Suprapubic skin (tissue), 4 donors: ENCODE measurements at regions not wholly inside any gene's neighbourhood (a gene's known extent, or its start where the extent isn't known, plus 50 kb on each side); places are given as distances from the start of the nearest gene placed in this dataset.

ENCODE experiments used
- DNase-seq, 2 donors: peaks; one replicate each; pipeline ENCODE4 v3.0.0-alpha.2; 2019; ENCODE audit warnings: low spot score in 2 of 2
- H3K27ac ChIP-seq: fragments of 200-600 bp; sonication (generic); one replicate; pipeline ENCODE4 v1.5.1; 2019
- H3K27me3 ChIP-seq: fragments of 200-600 bp; sonication (generic); one replicate; pipeline ENCODE4 v1.5.1; 2019
- H3K36me3 ChIP-seq: fragments of 200-600 bp; sonication (generic); one replicate; pipeline ENCODE4 v1.5.1; 2019
- H3K4me1 ChIP-seq: fragments of 200-600 bp; sonication (generic); one replicate; pipeline ENCODE4 v1.5.1; 2019
- H3K4me3 ChIP-seq: fragments of 200-600 bp; sonication (generic); one replicate; pipeline ENCODE4 v1.5.1; 2019; ENCODE audit warnings: mild to moderate bottlenecking
- H3K9me3 ChIP-seq: fragments of 200-600 bp; sonication (generic); one replicate; pipeline ENCODE4 v1.5.1; 2019
- CTCF ChIP-seq, 2 donors: fragments of 200-600 bp in 1 of 2; fragments of 450-650 bp in 1 of 2; sonication (generic) in 1 of 2; IDR thresholded peaks; one replicate each; pipeline ENCODE4 v1.5.1; 2016 to 2019; ENCODE audit warnings: antibody characterized with exemption in 2 of 2, mild to moderate bottlenecking in 1 of 2, moderate library complexity in 1 of 2
- EP300 ChIP-seq: sonication (generic); formaldehyde crosslinking; IDR thresholded peaks from one replicate; pipeline ENCODE4 v1.6.1; 2017; ENCODE audit warnings: antibody characterized with exemption
- POLR2A ChIP-seq, 2 donors: fragments of 450-650 bp; IDR thresholded peaks; one replicate each; pipeline ENCODE4 v1.6.1; 2017; ENCODE audit warnings: antibody characterized with exemption in 2 of 2, mild to moderate bottlenecking in 2 of 2, moderate library complexity in 2 of 2
- POLR2AphosphoS5 ChIP-seq, 3 donors: sonication (generic); formaldehyde crosslinking; IDR thresholded peaks; one replicate each; pipeline ENCODE4 v1.6.1; 2017; ENCODE audit warnings: antibody characterized with exemption in 3 of 3
- WGBS: methylation state at CpG from one replicate; pipeline ENCODE4 v1.1.5; 2018; 5-methylcytosine and 5-hydroxymethylcytosine counted together

GRCh38 chr2:150895968-150896367 lies 365.7 kb downstream of the RBM43 start:
- Histone ChIP-seq H3K9me3 (peaks cover 9% of the 10 kb centered on the region), H3K4me3 (no peak overlapping the region), H3K36me3 (no peaks in the 10 kb centered on the region), H3K4me1 (no peaks in the 10 kb centered on the region), H3K27me3 (no peaks in the 10 kb centered on the region), H3K27ac (no peak overlapping the region)
- 98% methylated on average over 1 of the region's 1 CpG for WGBS
- TF ChIP-seq CTCF (IDR thresholded peaks at IDR 0.05) (no peak), POLR2A (IDR thresholded peaks at IDR 0.05) (no peak), EP300 (no peak), POLR2AphosphoS5 (IDR thresholded peaks at IDR 0.05) (no peak)
- DNase-seq: no peak

GRCh38 chr2:150889141-150889540 lies 372.5 kb downstream of the RBM43 start:
- no peak for DNase-seq
- TF ChIP-seq CTCF (IDR thresholded peaks at IDR 0.05) (no peak), POLR2AphosphoS5 (IDR thresholded peaks at IDR 0.05) (no peak), POLR2A (IDR thresholded peaks at IDR 0.05) (no peak), EP300 (no peak)
- no peaks in the 10 kb centered on the region for H3K36me3 ChIP-seq
- no peak overlapping the region for H3K27ac ChIP-seq
- H3K9me3 ChIP-seq: no peaks in the 10 kb centered on the region
- no peaks in the 10 kb centered on the region for H3K27me3 ChIP-seq
- H3K4me3 ChIP-seq: no peak overlapping the region
- WGBS: 96% methylated on average over 2 of the region's 2 CpGs
- H3K4me1 ChIP-seq: no peaks in the 10 kb centered on the region

DNA sequence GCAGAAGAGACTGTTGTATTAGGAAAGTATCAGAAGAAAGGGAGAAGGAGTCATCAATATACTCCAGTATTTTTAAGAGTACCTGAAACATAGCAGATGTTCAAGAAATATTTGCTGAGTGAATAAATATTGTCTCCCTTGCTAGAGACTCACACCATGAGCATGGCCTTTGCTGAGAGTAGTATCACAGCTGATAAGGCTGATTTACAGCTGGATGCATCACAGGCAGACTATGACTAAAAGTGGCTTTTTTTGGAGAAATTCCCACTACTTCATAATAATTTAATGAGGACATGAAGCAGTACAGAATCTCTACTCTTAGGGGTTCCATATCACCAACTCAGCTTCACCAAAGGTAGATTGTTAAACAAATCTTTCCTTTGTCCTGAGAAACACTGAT lies 373.3 kb downstream of the RBM43 start:
- Histone ChIP-seq H3K4me3 (no peak overlapping the region), H3K36me3 (no peaks in the 10 kb centered on the region), H3K27me3 (no peaks in the 10 kb centered on the region), H3K4me1 (no peaks in the 10 kb centered on the region), H3K27ac (no peak overlapping the region), H3K9me3 (no peaks in the 10 kb centered on the region)
- no peak for DNase-seq
- TF ChIP-seq POLR2AphosphoS5 (IDR thresholded peaks at IDR 0.05): no peak
- TF ChIP-seq POLR2A (IDR thresholded peaks at IDR 0.05): no peak
- TF ChIP-seq EP300: no peak
- no peak for TF ChIP-seq CTCF (IDR thresholded peaks at IDR 0.05)

GRCh38 chr2:150887926-150888325 lies 373.7 kb downstream of the RBM43 start:
- H3K4me3 ChIP-seq: no peak overlapping the region
- TF ChIP-seq EP300 (no peak), CTCF (IDR thresholded peaks at IDR 0.05) (no peak), POLR2A (IDR thresholded peaks at IDR 0.05) (no peak), POLR2AphosphoS5 (IDR thresholded peaks at IDR 0.05) (no peak)
- no peaks in the 10 kb centered on the region for H3K27me3 ChIP-seq
- no peak for DNase-seq
- WGBS: 35% methylated on average over 3 of the region's 3 CpGs
- no peak overlapping the region for H3K27ac ChIP-seq
- no peaks in the 10 kb centered on the region for H3K36me3 ChIP-seq
- no peaks in the 10 kb centered on the region for H3K4me1 ChIP-seq
- no peaks in the 10 kb centered on the region for H3K9me3 ChIP-seq

DNA sequence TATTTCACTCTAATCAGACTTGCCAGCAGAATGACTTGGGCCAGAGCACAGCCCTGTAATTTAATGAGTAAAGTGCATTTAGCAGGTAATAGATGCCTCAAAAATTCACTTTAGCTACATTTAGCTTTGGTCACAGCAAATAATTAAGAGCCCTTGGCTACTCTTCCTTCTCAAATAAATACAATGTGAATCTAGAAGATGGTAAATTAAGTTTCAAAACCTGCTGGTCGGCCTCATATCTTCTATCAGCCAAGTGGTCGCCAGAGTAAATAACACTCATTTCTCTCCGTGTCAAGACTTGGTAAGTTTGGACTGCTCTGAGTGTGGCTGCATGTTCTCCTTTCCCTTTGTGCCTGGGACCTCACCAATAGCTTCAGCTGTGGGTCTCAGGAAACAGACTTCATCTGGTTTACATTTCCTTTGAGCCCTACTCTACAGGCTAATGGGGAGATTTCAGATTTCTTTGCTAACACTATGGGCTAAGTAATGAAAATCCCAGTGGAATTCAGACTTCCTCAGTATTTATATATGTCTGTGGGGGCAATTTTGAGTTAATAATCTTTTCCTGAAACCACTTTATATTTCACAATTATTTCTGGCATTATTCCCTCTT lies 375.8 kb downstream of the RBM43 start:
- no peaks in the 10 kb centered on the region for H3K36me3 ChIP-seq
- no peaks in the 10 kb centered on the region for H3K4me1 ChIP-seq
- H3K9me3 ChIP-seq: no peaks in the 10 kb centered on the region
- no peak for DNase-seq
- 81% methylated on average over 3 of the region's 3 CpGs for WGBS
- H3K27ac ChIP-seq: no peak overlapping the region
- TF ChIP-seq POLR2A (IDR thresholded peaks at IDR 0.05) (no peak), POLR2AphosphoS5 (IDR thresholded peaks at IDR 0.05) (no peak), CTCF (IDR thresholded peaks at IDR 0.05) (no peak), EP300 (no peak)
- H3K27me3 ChIP-seq: no peaks in the 10 kb centered on the region
- H3K4me3 ChIP-seq: no peak overlapping the region
